NB4 (cell line): ENCODE measurements at regions not wholly inside any gene's neighbourhood (a gene's known extent, or its start where the extent isn't known, plus 50 kb on each side); places are given as distances from the start of the nearest gene placed in this dataset.

Experiments used
- CTCF ChIP-seq: IDR thresholded peaks from one replicate; pipeline ENCODE4 v1.5.1; 2012; ENCODE audit warnings: low read depth, low read length
- POLR2A ChIP-seq: IDR thresholded peaks from 2 replicates; pipeline ENCODE4 v1.6.1; 2011; ENCODE audit warnings: mild to moderate bottlenecking; ENCODE audit not compliant: insufficient read length; ENCODE audit errors: extremely low read depth

GRCh38 chr6:104414723-104415122, 445.0 kb downstream of the HACE1 start:
- no peak for TF ChIP-seq CTCF
- TF ChIP-seq POLR2A = no peak
